GM19463 (cell line): ENCODE measurements at regions not wholly inside any gene's neighbourhood (a gene's known extent, or its start where the extent isn't known, plus 50 kb on each side); places are given as distances from the start of the nearest gene placed in this dataset.

ENCODE experiments used
- ATAC-seq: cut with Tn5 transposase; IDR thresholded peaks from one replicate; pipeline ENCODE4 v1.9.1; 2021; ENCODE audit warnings: mild to moderate bottlenecking, moderate library complexity; ENCODE audit not compliant: unreplicated experiment

GRCh38 chrX:39736216-39737211 is 361.2 kb downstream of the BCOR start:
- ATAC-seq, result no peak

- no peak for ATAC-seq
Observed at GRCh38 chrX:39739585-39739984, 358.2 kb downstream of the BCOR start.

- no peak for ATAC-seq
Observed at GRCh38 chrX:39740078-39740477, 357.7 kb downstream of the BCOR start.

GRCh38 chrX:39741904-39742303 is 355.9 kb downstream of the BCOR start:
- ATAC-seq, result no peak

- ATAC-seq, result no peak
Observed at GRCh38 chrX:39745818-39746217, 351.9 kb downstream of the BCOR start.

- no peak for ATAC-seq
Observed at GRCh38 chrX:39749135-39749534, 348.6 kb downstream of the BCOR start.

- no peak for ATAC-seq
Observed at GRCh38 chrX:39749728-39750127, 348.0 kb downstream of the BCOR start.

- no peak for ATAC-seq
Observed at GRCh38 chrX:39750256-39750790, 347.4 kb downstream of the BCOR start.

- ATAC-seq, result no peak
Observed at GRCh38 chrX:39750848-39751247, 346.9 kb downstream of the BCOR start.

- no peak for ATAC-seq
Observed at GRCh38 chrX:39752815-39753214, 344.9 kb downstream of the BCOR start.

GRCh38 chrX:39753293-39753996 is 344.3 kb downstream of the BCOR start:
- no peak for ATAC-seq

- no peak for ATAC-seq
Observed at GRCh38 chrX:39755143-39756032, 342.4 kb downstream of the BCOR start.

GRCh38 chrX:39756086-39756883 is 341.5 kb downstream of the BCOR start:
- ATAC-seq, result no peak

GRCh38 chrX:39757971-39758370 is 339.8 kb downstream of the BCOR start:
- ATAC-seq, result no peak

GRCh38 chrX:39758791-39759525 is 338.8 kb downstream of the BCOR start:
- ATAC-seq, result no peak

- no peak for ATAC-seq
Observed at GRCh38 chrX:39759526-39760224, 338.1 kb downstream of the BCOR start.

- no peak for ATAC-seq
Observed at GRCh38 chrX:39760930-39761329, 336.8 kb downstream of the BCOR start.

- no peak for ATAC-seq
Observed at GRCh38 chrX:39762266-39762841, 335.4 kb downstream of the BCOR start.
